Sigmoid colon (tissue), 6 donors: ENCODE measurements at regions not wholly inside any gene's neighbourhood (a gene's known extent, or its start where the extent isn't known, plus 50 kb on each side); places are given as distances from the start of the nearest gene placed in this dataset.

Source experiments
- DNase-seq: peaks from one replicate; pipeline ENCODE4 v3.0.0-alpha.2; 2019
- H3K27ac ChIP-seq, 4 donors: fragments of 200-600 bp; sonication (generic); one replicate each; pipeline ENCODE4 v1.5.1; 2016 to 2019; ENCODE audit warnings: mild to moderate bottlenecking in 1 of 4
- H3K27me3 ChIP-seq, 3 donors: fragments of 200-600 bp; sonication (generic); one replicate each; pipeline ENCODE4 v1.5.1; 2019; ENCODE audit warnings: mild to moderate bottlenecking in 1 of 3
- H3K36me3 ChIP-seq, 4 donors: fragments of 200-600 bp; sonication (generic); one replicate each; pipeline ENCODE4 v1.5.1; 2016 to 2019
- H3K4me1 ChIP-seq, 4 donors: fragments of 200-600 bp; sonication (generic); one replicate each; pipeline ENCODE4 v1.5.1; 2017 to 2019
- H3K4me3 ChIP-seq, 4 donors: fragments of 200-600 bp; sonication (generic); one replicate each; pipeline ENCODE4 v1.5.1; 2017 to 2019; ENCODE audit warnings: mild to moderate bottlenecking in 2 of 4, moderate library complexity in 1 of 4
- H3K9me3 ChIP-seq, 4 donors: fragments of 200-600 bp in 3 of 4; sonication (generic) in 3 of 4; one replicate each; pipeline versions ENCODE4 v1.5.1 to v1.6.1; 2013 to 2019
- CTCF ChIP-seq, 4 experiments: fragments of 450-650 bp in 3 of 4; fragments of 200-600 bp in 1 of 4; IDR thresholded peaks; one replicate each; pipeline ENCODE4 v1.5.1; 2016 to 2019; ENCODE audit warnings: antibody characterized with exemption in 4 of 4, mild to moderate bottlenecking in 3 of 4, moderate library complexity in 2 of 4
- EP300 ChIP-seq, 4 donors: sonication (generic); formaldehyde crosslinking; IDR thresholded peaks; one replicate each; pipeline ENCODE4 v1.6.1; 2017; ENCODE audit warnings: antibody characterized with exemption in 4 of 4
- POLR2A ChIP-seq, 2 donors: fragments of 450-650 bp; IDR thresholded peaks; one replicate each; pipeline ENCODE4 v1.6.1; 2016; ENCODE audit warnings: antibody characterized with exemption in 2 of 2, mild to moderate bottlenecking in 2 of 2, moderate library complexity in 2 of 2
- POLR2AphosphoS5 ChIP-seq, 4 donors: sonication (generic); formaldehyde crosslinking; IDR thresholded peaks; one replicate each; pipeline ENCODE4 v1.6.1; 2017; ENCODE audit warnings: antibody characterized with exemption in 4 of 4
- WGBS, 2 donors: extraction: QIAGEN DNeasy Blood & Tissue Kit; methylation state at CpG; one replicate each; pipeline ENCODE4 v1.1.7; 2013; 5-methylcytosine and 5-hydroxymethylcytosine counted together
- intact Hi-C: fragments of 100-400 bp; cut with DNase I; formaldehyde crosslinking; loops from one replicate; pipeline ENCODE4 v1.15.1; 2023
- donor health status: healthy with polysubstance abuse.
- donor health status: healthy.

- WGBS, 2 donors: 72 to 73% methylated on average over 1 of the region's 1 CpG
- intact Hi-C loops: no loop called here
- H3K27ac ChIP-seq: no peak overlapping the region
- no peak for TF ChIP-seq POLR2AphosphoS5 (IDR thresholded peaks at IDR 0.05)
- no peak for TF ChIP-seq EP300 (IDR thresholded peaks at IDR 0.05)
- no peak for TF ChIP-seq POLR2A (IDR thresholded peaks at IDR 0.05)
- no peak for TF ChIP-seq CTCF (IDR thresholded peaks at IDR 0.05)
- no peaks in the 10 kb centered on the region for H3K4me1 ChIP-seq
- H3K9me3 ChIP-seq: no peaks in the 10 kb centered on the region
- no peaks in the 10 kb centered on the region for H3K27me3 ChIP-seq
- H3K4me3 ChIP-seq: no peak overlapping the region
- no peaks in the 10 kb centered on the region for H3K36me3 ChIP-seq
- DNase-seq: no peak
Observed at GRCh38 chr3:116767726-116768125, 58.1 kb downstream of the TUSC7 start.

- WGBS, 2 donors: 0 to 2% methylated on average over 7 of the region's 7 CpGs
- intact Hi-C loops: loop anchor here (5.0 to 10.0 kb wide), 6 partner anchors 91 to 1854 kb away; no protein-coding TSS in a partner anchor
- no peaks in the 10 kb centered on the region for H3K27me3 ChIP-seq
- H3K4me3 ChIP-seq: no peak overlapping the region
- H3K36me3 ChIP-seq: no peaks in the 10 kb centered on the region
- H3K9me3 ChIP-seq: no peaks in the 10 kb centered on the region
- H3K4me1 ChIP-seq: peaks cover 0 to 15% (median 9%) of the 10 kb centered on the region in 4 donors
- peak; percentile 78 for DNase-seq
- H3K27ac ChIP-seq: no peak overlapping the region
- TF ChIP-seq CTCF (IDR thresholded peaks at IDR 0.05) (peak; percentile 87 to 94 (median 91)), POLR2AphosphoS5 (IDR thresholded peaks at IDR 0.05) (no peak)
Observed at GRCh38 chr3:116770815-116771450, 61.4 kb downstream of the TUSC7 start.

- intact Hi-C loops: loop anchor here (10.0 kb wide), 4 partner anchors 238 to 1848 kb away; no protein-coding TSS in a partner anchor
- peaks cover 0 to 23% (median 17%) of the 10 kb centered on the region in 4 donors for H3K4me1 ChIP-seq
- TF ChIP-seq EP300 (IDR thresholded peaks at IDR 0.05): no peak
- TF ChIP-seq POLR2AphosphoS5 (IDR thresholded peaks at IDR 0.05): no peak
- TF ChIP-seq CTCF (IDR thresholded peaks at IDR 0.05): no peak
- TF ChIP-seq POLR2A (IDR thresholded peaks at IDR 0.05): no peak
- DNase-seq: no peak
- no peak overlapping the region for H3K4me3 ChIP-seq
- WGBS, 2 donors: 84% methylated on average over 10 of the region's 10 CpGs
- H3K27me3 ChIP-seq: no peaks in the 10 kb centered on the region
- H3K9me3 ChIP-seq: no peaks in the 10 kb centered on the region
- no peaks in the 10 kb centered on the region for H3K36me3 ChIP-seq
- H3K27ac ChIP-seq: no peak overlapping the region
Observed at GRCh38 chr3:116776880-116777785, 67.6 kb downstream of the TUSC7 start.

- WGBS, 2 donors: 80 to 87% methylated on average over 3 of the region's 3 CpGs
- Histone ChIP-seq H3K27ac (no peak overlapping the region), H3K4me1 (no peaks in the 10 kb centered on the region)
Observed at GRCh38 chr3:116785226-116785625, 75.6 kb downstream of the TUSC7 start.

GRCh38 chr3:116802651-116803050 lies 93.1 kb downstream of the TUSC7 start:
- no peak overlapping the region for H3K27ac ChIP-seq
- no peaks in the 10 kb centered on the region for H3K9me3 ChIP-seq
- TF ChIP-seq POLR2AphosphoS5 (IDR thresholded peaks at IDR 0.05): no peak
- TF ChIP-seq CTCF (IDR thresholded peaks at IDR 0.05): no peak
- TF ChIP-seq EP300 (IDR thresholded peaks at IDR 0.05): no peak
- TF ChIP-seq POLR2A (IDR thresholded peaks at IDR 0.05): no peak
- peaks cover 0 to 5% (median 2%) of the 10 kb centered on the region in 4 donors for H3K4me1 ChIP-seq
- no peak for DNase-seq
- no peak overlapping the region for H3K4me3 ChIP-seq
- intact Hi-C loops: no loop called here
- no peaks in the 10 kb centered on the region for H3K27me3 ChIP-seq
- H3K36me3 ChIP-seq: no peaks in the 10 kb centered on the region

More at GRCh38 chr3:116785226-116785625, 75.6 kb downstream of the TUSC7 start:
- no peak for TF ChIP-seq EP300 (IDR thresholded peaks at IDR 0.05)
- H3K4me3 ChIP-seq: no peak overlapping the region
- no peak for DNase-seq
- intact Hi-C loops: no loop called here
- H3K9me3 ChIP-seq: no peaks in the 10 kb centered on the region
- H3K27me3 ChIP-seq: no peaks in the 10 kb centered on the region
- H3K36me3 ChIP-seq: no peaks in the 10 kb centered on the region
